Inferior parietal cortex (tissue), 1 donor: ENCODE measurements at regions not wholly inside any gene's neighbourhood (a gene's known extent, or its start where the extent isn't known, plus 50 kb on each side); places are given as distances from the start of the nearest gene placed in this dataset.
A peak's percentile ranks its signal among the peaks of the same experiment; 100 is the strongest.
"Not testable (repeated sequence)": the region's sequence is repeated elsewhere in the genome, so short reads cannot be mapped to it uniquely, and the experiment has no call there.

ENCODE experiments used
- DNase-seq: peaks from one replicate; pipeline ENCODE4 v3.0.0-alpha.2; 2016; ENCODE audit errors: extremely low spot score

DNA sequence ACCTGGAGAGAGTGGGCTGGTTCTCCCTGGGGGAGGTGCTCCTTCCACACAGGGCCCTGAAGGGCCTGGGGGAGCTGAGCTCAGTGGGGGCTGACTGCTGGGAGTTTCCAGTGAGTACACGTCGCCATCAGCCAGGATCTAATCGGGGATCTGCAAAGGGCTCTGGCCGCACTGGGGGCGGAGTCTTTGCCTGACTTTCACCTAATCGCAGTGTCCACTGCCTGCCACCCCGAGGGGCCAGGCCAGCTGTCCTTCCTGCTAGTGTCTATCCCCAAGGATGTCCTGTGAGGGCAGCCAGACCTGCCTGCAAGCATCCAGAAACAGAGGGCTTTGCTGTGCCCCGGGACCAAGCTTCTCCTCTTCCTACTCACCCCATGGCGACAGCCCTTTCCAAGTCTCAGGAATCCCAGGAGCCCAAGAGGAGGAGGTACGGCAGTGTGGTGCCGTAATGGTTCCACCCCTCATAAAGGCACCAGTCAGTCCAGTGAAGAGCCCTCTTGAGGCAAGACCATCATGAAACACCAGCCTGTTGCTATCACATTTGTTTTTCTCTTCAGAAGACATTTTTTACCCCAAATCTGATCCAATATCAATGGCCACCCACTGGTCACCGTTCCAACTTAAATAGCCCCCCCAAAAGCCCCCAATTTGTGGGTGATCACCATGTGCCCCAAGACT, 243.1 kb upstream of the ECI2 start:
- no peak for DNase-seq

DNA sequence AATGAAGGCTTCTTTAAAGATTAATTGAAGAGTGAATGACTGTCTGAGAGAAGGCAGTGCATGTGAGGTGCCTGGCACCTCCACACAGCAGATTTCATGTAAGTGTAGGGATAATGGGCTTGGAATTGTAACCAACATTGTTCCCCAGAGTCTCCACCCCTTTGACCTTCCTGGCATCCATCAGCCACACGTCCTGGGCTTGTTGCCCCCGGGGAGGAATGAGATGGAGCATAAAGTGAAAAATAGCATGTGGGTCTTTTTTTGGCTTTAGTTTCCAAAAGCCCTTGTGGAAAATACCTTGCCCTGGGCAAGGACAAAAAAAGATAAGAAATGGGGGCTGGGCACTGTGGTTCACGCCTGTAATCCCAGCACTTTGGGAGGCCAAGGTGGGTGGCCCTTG, 242.2 kb upstream of the ECI2 start:
- no peak for DNase-seq

- DNase-seq = no peak
Measured at GRCh38 chr6:4374216-4374615, 238.8 kb upstream of the ECI2 start.

DNA sequence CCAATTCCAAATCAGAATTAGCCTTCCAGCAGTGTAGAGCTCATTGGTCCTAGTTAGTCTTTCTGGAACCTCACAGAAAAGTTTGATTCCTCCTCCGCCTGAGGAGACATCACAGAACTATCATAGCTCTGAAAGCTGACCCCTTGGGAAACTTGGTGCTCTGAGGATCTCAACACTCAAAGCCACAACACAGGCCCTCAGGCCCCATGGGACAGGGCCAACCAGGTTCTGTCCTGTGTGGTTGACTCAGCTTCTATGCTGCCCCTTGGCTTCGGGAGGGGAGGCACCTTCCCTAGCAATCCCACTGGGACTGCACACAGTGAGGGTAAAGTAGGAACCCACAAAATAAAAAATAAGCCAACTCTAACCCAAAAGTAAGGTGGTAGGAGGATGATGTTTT, 237.5 kb upstream of the ECI2 start:
- DNase-seq = no peak

DNA sequence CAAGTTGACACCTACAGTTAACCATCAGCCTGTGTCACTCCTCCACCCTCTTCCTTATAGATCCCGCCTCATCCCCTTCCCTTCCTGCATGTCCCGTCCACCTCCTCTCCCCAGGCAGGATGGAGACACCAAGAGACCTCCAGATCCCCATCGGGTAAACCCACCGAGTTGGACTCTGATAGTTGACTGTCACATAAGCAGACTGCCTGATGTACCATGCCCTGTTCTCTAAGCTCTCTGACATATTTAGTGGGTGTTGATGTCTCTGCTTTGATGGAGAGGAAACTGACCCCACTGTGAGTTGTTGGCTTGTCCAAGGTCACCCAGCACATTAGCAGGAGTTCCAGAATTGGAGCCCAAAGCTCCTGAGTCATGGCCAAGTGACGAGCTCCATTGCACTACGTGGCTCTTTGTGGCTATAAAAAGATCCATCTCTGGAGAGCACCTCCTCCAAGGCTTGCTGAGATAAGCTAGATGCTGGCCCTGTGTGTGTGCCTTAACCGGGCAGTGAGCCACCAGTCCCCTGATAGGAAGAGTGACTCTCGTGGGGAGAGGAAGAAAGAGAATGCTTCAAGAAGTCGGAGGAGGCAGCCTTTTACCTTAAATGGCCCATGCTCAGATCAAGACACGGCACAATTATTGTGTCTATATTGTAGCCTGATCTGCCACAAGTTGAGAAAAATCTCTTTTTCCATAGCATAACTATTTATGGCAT, 236.0 kb upstream of the ECI2 start:
- no peak for DNase-seq

GRCh38 chr6:4370066-4370465, 234.7 kb upstream of the ECI2 start:
- DNase-seq = no peak

- DNase-seq = no peak
Measured at GRCh38 chr6:4369616-4370015, 234.2 kb upstream of the ECI2 start.

- DNase-seq = no peak
Measured at GRCh38 chr6:4368649-4369048, 233.3 kb upstream of the ECI2 start.

- DNase-seq = no peak
Measured at GRCh38 chr6:4367643-4368042, 232.3 kb upstream of the ECI2 start.

DNA sequence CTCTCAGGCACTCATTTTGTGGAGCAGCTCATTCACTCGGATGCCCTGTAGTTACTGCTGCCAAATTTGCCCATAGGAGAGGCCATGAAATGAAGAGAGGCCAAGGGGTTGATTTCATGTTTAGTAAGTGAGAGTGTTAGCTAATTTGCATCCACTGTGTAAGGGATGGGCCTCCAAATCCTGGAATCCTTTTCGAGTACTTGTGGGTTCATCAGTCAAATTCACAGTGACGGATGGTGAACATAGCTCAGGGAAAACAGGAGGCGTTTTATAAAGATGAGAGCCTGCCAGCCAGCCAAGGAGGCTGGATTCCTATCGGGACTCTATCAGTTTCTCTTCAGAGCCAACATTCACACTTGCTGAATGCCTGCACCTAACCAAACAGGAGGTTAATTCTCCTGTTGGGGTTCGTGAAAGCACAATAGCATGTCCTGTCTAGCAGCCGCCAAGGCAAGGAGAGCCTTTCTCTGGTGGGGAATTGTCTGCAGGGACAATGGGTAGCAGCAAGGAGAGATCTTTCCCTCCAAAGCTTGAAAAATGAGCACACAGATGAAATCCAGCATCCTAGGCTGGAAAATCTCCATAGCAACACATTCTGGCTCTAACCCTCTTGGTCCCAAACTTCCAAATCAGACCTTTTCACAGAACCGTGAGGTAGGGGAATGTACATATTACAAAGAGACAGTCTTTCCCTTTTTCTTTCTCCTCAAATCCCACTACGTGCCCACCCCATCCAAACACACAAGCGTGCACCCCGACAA, 231.4 kb upstream of the ECI2 start:
- no peak for DNase-seq

DNA sequence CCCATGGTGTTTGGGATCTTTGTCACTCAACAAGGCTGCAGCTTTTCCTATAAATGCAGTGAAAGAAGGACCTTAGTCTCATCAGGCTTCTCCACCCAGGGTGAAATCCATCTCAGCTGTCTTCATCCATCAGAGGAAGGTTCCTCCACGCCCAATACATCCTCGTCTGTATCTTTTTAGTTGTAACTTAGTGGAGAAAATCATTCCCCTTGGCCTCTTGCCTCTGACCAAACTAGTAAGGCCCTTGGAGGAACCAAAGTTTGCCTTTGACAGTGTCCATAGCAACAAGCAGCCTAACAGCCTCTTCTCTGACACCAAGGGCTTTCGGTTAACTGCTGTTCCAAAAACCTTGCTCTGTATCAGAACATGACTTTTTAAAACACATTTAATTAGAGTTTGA, 230.3 kb upstream of the ECI2 start:
- no peak for DNase-seq

GRCh38 chr6:4364711-4365110, 229.3 kb upstream of the ECI2 start:
- no peak for DNase-seq

- no peak for DNase-seq
Measured at GRCh38 chr6:4364172-4364571, 228.8 kb upstream of the ECI2 start.

DNA sequence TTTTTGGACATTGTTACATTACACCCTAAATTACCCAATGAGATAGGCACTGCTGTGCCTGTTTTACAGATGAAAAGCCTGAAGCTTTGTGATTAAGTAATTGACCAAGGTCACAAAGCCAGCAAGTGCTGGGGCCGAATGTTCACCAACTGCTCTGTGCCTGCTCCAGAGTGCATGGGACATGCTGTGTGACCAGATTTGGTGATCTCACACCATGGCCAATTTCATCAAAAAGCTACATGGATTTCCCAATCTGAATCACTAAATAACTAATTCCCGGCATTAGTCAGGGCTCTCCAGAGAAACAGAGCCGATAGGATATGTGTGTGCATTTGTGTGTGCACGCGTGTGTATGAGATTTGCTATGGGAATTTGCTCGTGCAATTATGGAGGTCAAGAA, 228.3 kb upstream of the ECI2 start:
- DNase-seq = no peak

DNA sequence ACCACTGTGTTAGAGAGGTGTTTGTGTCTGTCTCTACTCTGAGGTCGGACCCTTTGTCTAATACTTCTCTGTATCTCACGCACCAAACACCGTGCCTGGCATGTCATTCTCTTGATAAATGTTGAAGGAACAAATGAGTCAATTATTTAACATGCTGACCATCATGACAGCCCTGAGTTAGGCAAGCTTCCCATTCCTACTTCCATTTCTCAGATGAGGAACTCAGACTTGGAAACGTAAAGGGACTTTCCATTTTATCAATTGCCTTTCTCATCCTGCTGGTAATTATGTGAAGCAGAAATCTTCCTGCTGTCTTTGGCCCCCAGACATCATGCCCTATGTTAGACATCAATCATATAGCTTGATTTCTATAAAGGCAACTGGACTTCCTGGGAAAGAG, 227.0 kb upstream of the ECI2 start:
- DNase-seq = no peak

DNA sequence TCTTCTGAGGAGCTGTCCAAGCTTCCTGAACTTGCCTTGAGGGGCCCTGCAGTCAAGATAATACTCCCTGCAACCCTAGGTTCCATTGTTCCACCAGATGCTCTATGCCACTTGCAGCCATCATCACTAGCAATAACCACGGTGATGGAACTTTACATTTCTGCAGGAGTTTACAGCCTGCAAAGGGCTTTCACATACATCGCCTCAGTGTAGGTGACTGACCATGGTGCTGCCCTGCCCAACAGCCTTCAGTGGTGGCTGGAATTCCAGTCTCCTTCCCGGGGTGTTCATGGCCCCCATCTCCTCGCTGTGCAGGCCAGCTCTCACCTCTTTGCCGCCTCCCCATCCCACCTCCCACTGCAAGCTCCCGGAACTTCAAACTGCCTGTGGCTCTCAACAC, 225.5 kb upstream of the ECI2 start:
- no peak for DNase-seq

- DNase-seq = no peak
Measured at GRCh38 chr6:4359108-4359730, 223.8 kb upstream of the ECI2 start.

DNA sequence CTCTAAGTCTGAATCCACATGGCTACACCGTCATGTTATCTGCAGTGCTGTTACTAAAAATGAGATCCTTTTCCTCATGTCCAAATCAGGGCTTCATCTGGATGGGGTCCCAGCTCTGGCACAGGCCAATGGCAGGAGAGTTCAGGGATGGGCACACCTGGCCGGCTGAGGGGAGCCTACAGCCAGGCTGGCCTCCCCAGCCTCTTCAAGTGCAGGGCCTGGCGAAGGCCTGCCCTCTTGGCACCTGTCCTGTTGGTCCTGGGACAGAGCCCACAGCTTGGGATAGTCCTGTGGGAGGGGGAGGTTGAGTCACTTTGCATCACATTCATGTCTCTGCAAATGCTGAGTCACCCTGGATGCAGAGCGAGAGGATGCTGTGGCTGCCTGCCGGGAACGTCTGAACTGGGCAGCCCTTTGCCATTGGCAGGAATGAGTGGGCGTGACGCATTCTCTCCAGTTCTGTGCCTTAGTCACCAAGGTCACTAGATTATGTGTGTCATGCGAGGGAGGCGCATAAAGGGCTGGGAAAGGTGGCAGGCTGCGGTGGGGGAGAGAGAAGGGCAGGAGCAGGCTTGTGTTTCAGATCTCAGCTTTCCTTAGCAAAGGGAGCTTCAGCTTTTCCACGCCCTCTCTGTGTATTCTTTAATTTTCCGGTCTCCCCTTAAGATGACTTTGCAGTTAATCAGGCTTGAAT, 223.2 kb upstream of the ECI2 start:
- DNase-seq = peak; percentile 70

DNA sequence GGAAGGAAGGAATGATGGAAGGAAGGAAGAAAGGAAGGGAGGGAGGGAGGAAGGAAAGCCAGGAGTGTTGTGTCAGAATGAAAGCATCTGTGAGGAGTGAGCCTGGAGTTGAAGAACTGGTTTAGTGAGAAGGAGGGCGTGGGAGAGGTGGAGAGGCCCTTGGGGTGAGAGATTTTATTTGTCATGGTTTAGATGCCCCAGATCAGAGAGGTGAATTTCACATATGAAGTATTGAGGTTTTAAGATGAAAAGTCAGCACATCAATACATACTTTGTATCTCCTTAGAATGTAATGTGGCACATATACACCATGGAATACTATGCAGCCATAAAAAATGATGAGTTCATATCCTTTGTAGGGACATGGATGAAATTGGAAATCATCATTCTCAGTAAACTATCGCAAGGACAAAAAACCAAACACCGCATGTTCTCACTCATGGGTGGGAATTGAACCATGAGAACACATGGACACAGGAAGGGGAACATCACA, 222.3 kb upstream of the ECI2 start:
- DNase-seq = not testable (repeated sequence)

DNA sequence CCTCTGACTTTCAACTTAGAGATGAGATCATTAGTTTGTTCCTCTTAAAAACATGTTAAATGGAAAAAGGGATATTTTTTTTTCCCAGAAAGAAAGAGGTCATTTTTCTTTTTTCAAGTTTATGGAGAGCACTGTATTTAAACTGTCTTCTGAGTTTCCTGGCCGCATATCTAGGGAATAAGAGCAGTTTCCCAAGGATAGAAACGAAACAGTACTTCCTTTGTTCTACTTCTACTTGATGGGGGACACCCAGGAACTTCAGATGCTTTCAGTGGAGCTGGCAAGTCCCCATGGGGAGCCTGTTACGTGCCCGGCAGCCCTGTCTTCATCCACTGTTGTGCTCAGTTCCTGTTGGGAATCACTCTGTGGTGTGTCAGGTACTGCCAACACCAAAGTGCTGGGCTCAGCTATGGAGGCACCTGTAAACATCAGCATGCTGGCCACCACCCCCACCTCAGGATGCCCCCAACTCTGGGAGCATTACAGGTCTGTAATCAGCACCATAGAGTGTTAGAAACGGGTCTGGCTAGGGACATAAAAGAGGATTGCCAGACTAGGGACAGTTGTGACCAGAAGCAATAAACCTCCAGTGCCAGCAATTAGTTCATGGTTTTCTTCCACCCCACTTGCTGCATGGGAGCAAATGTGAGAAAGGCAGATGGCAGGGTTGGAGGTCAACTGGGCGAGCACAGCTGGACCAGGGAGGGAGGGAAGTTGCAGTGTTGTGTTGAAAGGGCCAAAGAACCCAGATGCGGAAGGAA, 221.7 kb upstream of the ECI2 start:
- no peak for DNase-seq

DNA sequence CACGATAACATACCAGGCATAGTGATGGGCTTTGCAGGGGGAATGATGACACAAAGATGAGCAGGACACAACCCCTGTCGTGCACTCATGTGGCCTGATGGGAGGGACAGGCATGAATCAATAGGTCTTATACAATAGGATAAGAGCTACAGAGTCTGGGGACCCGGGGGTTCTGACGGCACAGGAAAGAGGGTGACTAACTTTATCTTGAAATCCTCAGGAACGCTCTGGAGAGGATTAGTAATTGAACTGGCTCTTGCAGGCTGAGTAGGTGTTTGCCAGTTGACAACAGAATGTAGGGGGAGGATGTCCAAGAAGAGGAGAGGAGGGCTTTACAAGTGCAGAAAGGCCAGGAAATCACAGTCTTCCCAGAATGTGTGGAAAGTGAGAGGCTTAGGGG, 219.9 kb upstream of the ECI2 start:
- DNase-seq = no peak
